HG02588 (cell line): ENCODE measurements at regions not wholly inside any gene's neighbourhood (a gene's known extent, or its start where the extent isn't known, plus 50 kb on each side); places are given as distances from the start of the nearest gene placed in this dataset.
A peak's percentile ranks its signal among the peaks of the same experiment; 100 is the strongest.

Experiments used
- ATAC-seq: cut with Tn5 transposase; IDR thresholded peaks from one replicate; pipeline ENCODE4 v1.9.1; 2021; ENCODE audit warnings: mild to moderate bottlenecking, moderate library complexity; ENCODE audit not compliant: unreplicated experiment

- no peak for ATAC-seq
Observed at GRCh38 chr1:186620566-186621350, 59.5 kb downstream of the PTGS2 start.

DNA sequence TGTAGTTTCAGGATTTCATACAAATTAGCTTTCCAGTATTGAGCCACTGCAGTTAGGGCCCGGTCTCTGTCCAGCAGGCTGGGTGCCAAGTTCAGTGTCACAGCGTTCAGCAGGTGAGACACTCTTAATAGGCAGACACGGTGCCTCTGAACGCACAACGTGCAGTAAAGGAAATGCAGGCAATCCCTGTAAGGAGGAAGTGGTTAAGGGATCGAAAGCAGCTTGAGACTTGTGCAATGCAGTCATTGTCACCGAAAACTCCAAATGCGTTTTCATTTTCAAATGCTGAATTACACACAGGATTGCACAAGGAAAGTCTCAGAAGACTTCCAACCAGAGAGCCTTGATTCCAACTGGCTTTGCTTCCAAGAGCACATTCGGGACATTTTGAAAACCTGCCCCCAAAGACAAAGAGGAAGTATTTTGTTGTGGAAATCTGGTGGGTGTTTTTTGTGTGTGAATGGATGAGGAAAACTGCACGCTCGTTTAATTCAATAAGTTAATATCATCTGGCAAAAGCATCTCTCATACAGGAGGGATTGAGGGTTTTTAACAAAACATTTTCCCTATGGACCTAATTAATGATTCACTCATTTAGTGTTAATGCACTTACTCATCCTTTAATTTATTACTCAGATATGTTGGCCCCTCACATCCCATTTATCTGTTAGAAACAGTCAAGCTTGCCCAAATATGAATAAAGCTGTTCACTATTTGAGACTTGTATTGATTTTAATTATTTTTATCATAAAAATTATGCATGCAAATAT lies 61.6 kb downstream of the PTGS2 start:
- peak; percentile 100 for ATAC-seq

DNA sequence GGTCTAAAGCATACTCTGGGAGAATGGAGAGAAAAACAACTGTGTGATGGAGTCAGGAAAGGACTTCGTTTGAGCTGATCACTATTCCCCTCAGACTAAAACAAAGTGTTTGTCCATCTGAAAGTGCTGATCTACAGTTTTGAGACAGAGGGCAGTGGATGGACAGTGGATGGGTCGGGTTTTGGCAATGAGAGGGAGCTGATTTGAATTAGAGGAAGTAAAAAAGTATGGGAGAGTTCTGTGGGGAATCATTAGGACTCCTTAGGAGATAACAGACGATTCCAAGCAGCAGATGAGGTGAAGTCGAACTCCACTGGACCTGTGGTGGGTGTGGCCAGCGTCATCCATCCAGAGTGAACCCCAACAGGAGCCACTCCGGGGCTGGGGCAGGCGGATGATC lies 62.3 kb downstream of the PTGS2 start:
- ATAC-seq: no peak

GRCh38 chr1:186616511-186616910 lies 63.7 kb downstream of the PTGS2 start:
- no peak for ATAC-seq

- ATAC-seq: no peak
Observed at GRCh38 chr1:186615332-186615731, 64.9 kb downstream of the PTGS2 start.

- no peak for ATAC-seq
Observed at GRCh38 chr1:186611156-186611555, 69.1 kb downstream of the PTGS2 start.

GRCh38 chr1:186609183-186609582 lies 71.0 kb downstream of the PTGS2 start:
- no peak for ATAC-seq

- ATAC-seq: peak; percentile 85
Observed at GRCh38 chr1:186605762-186606350, 74.4 kb downstream of the PTGS2 start.

- no peak for ATAC-seq
Observed at GRCh38 chr1:186595969-186596368, 84.3 kb downstream of the PTGS2 start.

DNA sequence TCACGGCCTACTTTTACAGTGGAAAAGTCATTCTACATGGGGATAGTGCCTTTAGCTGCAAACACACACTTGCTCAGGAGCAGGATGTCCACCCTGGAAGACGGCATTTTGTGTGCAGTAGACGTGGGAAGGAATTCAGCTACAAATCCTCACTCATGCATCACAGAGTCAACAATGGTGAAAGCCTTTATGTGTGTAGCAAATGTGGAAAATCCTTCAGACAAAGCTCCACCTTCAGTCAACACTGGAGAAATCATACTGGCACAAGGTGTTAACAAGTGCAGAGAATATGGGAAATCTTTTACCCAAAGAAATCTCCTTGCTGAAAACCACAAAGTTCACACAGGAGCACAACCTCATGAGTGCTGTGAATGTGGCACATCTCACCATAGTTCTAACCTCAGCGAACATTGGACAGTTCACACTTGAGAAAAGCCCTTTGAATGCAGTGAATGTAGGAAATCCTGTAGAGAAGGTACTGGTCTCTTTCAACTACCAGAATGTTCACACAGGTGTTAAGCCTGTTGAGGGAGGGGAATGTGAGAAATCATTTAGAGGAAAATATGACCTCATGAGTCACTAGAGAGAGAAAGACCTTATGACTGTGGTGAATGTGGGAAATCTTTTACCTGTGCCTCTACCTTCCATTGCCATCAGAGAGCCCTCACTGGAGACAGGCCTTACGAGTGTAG lies 101.8 kb downstream of the PTGS2 start:
- ATAC-seq: no peak

DNA sequence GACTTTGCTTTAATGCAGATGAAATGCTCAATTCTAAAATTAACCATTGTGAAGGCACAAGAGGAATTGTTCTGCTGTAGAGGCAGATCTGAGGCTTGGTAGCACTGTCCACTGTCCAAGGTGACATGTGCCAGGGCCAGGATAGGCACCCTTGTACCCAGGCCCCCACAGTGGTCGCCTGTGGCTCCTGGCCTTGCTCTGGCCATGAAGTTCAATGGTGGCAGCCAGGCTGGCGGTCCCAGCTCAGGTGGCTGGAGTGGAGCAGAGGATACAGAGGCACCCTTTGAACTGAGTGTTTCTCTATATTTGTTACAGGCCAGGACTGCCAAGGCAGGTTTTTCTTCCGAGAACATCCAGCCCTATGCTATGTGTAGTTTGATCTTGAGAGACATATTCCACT lies 102.6 kb downstream of the PTGS2 start:
- no peak for ATAC-seq

DNA sequence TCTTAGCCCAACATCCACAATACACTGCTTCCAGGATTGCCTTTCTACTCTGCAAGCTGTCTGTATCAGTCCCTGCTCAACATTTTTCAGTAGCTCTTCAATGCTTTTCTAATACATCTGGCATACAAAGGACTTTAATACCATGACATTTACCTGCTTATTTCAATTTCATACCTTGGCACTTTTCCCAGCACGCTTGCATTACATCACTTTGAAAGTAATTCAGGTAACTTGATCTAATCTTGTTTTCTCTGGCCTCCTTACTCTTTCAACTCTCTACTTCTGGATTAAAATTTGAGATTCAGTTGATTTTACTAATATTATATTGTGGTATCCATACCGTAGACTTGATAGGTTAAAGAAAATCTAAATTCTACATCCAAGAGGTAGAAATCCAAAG lies 103.0 kb downstream of the PTGS2 start:
- no peak for ATAC-seq

DNA sequence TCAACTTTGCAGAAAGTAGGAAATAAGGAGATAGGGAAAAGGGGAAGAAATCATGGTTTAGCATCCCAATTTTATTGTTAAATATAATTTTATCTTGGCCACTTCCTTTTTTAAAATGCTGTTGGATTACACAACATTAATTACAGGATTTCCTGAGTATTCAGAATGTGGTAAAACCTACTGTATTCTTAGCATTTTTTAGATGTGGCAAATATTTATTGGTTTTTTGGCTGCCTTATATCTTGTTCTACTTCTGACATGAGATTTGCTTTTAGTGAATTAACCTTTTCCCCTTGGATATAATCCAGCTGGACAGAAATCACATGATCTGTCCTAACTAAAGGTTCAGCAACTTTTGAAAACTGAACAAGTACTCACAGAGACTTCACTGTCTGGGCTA lies 104.9 kb downstream of the PTGS2 start:
- no peak for ATAC-seq

DNA sequence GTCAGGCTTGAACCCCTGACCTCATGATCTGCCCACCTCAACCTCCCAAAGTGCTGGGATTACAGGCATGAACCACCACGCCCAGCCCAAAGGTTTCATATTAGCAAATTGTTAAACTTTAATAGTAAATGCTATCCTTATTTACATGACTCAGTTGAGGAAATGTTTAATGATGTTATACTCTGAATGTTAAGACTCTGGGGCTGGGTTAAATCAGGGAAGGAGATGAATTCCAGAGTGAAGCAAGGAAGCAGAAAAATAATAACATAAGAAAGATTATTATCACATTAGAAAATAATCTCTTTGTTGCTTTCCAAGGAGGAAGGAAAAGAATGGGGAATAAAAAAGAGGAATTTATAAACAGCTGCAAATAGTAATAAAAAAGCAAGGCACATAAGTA lies 105.3 kb downstream of the PTGS2 start:
- no peak for ATAC-seq

DNA sequence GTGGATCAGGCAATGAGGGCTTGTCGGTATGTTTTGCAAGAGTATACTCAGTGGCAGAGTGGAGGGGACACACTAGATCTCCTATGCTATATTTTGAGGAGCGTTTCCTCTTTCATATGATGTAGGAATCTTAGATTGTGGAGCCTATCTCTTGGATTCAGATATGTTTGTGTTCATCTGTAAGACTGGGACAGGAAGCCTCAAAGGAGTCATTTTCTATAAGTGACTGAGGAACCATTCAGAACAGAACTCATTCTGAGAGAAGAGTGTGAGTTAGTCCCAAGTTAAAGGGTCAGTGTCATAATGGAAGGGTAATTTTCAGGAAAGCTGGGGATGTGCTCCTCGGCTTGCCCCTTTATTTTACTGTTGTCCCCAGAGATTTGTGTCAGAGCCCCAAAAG lies 107.7 kb downstream of the PTGS2 start:
- no peak for ATAC-seq

- no peak for ATAC-seq
Observed at GRCh38 chr1:186571771-186572170, 108.5 kb downstream of the PTGS2 start.

- no peak for ATAC-seq
Observed at GRCh38 chr1:186569856-186570255, 108.9 kb upstream of the PDC start.

DNA sequence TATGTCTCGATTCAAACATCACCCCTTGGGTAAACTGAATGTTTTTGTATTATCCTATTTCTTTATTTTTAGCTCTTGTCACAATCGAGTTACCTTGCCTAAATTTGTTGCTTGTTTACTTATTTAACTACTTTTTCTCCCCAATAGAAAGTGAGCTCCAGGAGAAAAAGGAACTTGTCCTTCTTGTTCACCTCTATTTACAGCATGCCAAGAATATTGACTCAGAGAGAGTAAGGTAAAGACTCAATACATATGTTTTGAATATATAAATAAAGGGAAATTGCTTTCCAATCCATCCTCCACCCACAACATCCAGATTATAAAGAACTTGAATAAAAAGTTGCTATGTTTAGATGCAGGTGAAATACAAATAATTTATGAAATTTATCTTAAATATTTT lies 107.3 kb upstream of the PDC start:
- ATAC-seq: no peak

GRCh38 chr1:186566140-186566855 lies 105.4 kb upstream of the PDC start:
- no peak for ATAC-seq

DNA sequence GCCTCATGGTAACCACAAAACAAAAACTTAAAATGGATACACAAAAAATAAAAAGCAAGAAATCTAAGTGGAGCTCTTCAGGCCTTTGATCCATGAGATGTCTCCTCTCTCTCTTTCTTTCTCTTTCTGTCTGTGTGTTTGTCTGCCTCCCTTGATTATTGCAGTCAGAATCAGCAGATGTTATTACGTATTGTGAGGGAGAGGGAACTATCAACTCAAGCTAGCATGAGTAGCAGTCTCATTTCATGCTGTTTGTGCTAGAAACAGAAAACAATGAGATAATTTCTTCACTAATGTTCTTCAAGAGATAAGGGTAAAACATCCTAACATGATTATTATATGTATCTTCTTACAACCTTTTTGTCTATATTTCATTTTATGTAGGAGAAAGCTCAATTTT lies 103.7 kb upstream of the PDC start:
- ATAC-seq: no peak

GRCh38 chr1:186559601-186560116 lies 98.7 kb upstream of the PDC start:
- ATAC-seq: no peak
